BJ (cell line): ENCODE measurements at regions not wholly inside any gene's neighbourhood (a gene's known extent, or its start where the extent isn't known, plus 50 kb on each side); places are given as distances from the start of the nearest gene placed in this dataset.
A peak's percentile ranks its signal among the peaks of the same experiment; 100 is the strongest.

Source experiments
- CTCF ChIA-PET: fragments of 350-600 bp; formaldehyde crosslinking; extraction: SDS; loops from one replicate; lab custom pipeline; 2021; ENCODE audit warnings: antibody characterized with exemption, inconsistent platforms; lab: Yijun Ruan, JAX
- POLR2A ChIA-PET: fragments of 300-600 bp; sonication (Branson Sonifier 250); formaldehyde crosslinking; extraction: SDS; loops from one replicate; lab custom pipeline; 2021; ENCODE audit warnings: antibody characterized with exemption; lab: Charles Lee
- DNase-seq: peaks from one replicate; pipeline ENCODE4 v3.0.0-alpha.2; 2011; ENCODE audit warnings: low read depth
- H3K27me3 ChIP-seq: 2 replicates; pipeline ENCODE4 v1.6.0; 2011; ENCODE audit warnings: low read length; ENCODE audit not compliant: control insufficient read depth, insufficient read depth
- H3K36me3 ChIP-seq: 2 replicates; pipeline ENCODE4 v1.5.1; 2011; ENCODE audit warnings: low read length; ENCODE audit not compliant: control insufficient read depth, insufficient read depth
- H3K4me3 ChIP-seq: 2 replicates; pipeline ENCODE4 v1.5.1; 2011; ENCODE audit warnings: low read depth, mild to moderate bottlenecking, control low read depth, low read length
- TF ChIP-seq, protein P1 (sequence below): IDR thresholded peaks from 2 replicates; pipeline ENCODE4 v1.5.1; 2011; ENCODE audit warnings: low read depth, mild to moderate bottlenecking, control low read depth, inconsistent platforms, low read length, moderate library complexity; ENCODE audit not compliant: insufficient read depth

DNA sequence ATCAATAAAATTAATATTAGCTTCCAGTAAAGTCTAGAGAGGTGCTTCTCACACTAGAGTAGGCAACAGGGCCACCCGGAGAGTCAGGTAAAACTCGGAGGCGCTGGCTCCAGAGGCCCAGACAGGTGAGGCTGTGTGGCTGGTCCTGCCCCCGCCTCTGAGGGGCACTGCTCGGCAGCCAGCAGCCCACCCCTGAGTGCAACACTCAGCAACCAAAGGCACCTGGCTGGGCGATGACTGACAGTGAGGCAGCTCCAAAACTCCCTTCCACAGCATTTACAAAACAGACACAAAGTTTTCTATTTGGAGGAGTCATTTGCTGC is 138.8 kb upstream of the ID2 start:
- ChIA-PET POLR2A (no interaction called here), CTCF (interaction anchor here (0.9 kb wide), 1 partner anchor 100 kb away, joined by 3 read pairs; no protein-coding TSS in a partner anchor)
- no peak overlapping the region for H3K4me3 ChIP-seq

DNA sequence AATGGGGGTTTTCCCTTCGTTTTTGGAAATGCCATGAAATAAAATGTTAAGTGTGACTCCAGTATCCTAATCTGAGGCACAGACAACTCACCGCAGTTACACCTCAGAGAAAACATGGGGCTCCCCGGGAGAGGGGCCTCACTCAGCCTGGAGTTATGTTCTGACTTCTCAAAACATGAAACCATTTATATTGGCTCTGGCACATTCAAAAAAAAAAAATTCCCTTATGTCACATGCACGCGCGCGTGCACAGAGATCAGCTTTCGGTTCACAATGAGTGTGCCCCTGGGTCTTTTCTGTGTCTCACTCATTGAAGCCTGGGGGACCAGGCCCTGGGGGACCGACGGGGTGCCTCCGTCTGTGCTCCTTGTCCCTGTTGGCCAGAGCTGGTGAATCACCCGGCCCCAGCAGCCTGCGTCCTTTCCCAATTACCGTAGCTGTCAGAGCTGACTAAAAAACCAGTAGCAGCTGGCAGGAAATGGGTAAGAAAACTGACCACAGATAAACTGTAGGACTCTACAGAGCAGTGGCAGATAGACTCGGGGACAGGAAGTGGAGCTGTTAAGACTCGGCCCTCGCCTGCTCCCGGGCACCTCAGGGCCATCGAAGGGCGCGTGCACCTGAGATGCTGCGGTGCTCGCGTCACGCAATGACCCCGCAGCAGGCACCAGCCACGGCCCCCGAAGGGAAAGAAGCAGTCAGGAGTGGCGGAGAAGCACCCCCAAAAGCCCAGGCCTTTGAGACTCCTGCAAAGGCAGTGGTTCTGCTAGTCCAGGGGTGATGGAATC is 138.3 kb upstream of the ID2 start:
- peaks cover 1% of the 10 kb centered on the region; the same call in 1 of the 2 replicates for H3K27me3 ChIP-seq
- peak; percentile 36 for DNase-seq
- POLR2A ChIA-PET, result interaction anchor here (0.7 kb wide), 1 partner anchor 141 kb away, joined by 4 read pairs; no protein-coding TSS in a partner anchor
- no peak overlapping the region for H3K4me3 ChIP-seq
- CTCF ChIA-PET, result interaction anchor here (0.9 kb wide), 1 partner anchor 100 kb away, joined by 3 read pairs; no protein-coding TSS in a partner anchor
- TF ChIP-seq, protein P1, sequence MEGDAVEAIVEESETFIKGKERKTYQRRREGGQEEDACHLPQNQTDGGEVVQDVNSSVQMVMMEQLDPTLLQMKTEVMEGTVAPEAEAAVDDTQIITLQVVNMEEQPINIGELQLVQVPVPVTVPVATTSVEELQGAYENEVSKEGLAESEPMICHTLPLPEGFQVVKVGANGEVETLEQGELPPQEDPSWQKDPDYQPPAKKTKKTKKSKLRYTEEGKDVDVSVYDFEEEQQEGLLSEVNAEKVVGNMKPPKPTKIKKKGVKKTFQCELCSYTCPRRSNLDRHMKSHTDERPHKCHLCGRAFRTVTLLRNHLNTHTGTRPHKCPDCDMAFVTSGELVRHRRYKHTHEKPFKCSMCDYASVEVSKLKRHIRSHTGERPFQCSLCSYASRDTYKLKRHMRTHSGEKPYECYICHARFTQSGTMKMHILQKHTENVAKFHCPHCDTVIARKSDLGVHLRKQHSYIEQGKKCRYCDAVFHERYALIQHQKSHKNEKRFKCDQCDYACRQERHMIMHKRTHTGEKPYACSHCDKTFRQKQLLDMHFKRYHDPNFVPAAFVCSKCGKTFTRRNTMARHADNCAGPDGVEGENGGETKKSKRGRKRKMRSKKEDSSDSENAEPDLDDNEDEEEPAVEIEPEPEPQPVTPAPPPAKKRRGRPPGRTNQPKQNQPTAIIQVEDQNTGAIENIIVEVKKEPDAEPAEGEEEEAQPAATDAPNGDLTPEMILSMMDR, result no peak
- no peaks in the 10 kb centered on the region for H3K36me3 ChIP-seq

More for the DNA sequence above, 138.8 kb upstream of the ID2 start:
- peaks cover 2% of the 10 kb centered on the region; the same call in 1 of the 2 replicates for H3K27me3 ChIP-seq
- TF ChIP-seq, protein P1, result no peak
- no peak for DNase-seq
- H3K36me3 ChIP-seq, result no peaks in the 10 kb centered on the region

DNA sequence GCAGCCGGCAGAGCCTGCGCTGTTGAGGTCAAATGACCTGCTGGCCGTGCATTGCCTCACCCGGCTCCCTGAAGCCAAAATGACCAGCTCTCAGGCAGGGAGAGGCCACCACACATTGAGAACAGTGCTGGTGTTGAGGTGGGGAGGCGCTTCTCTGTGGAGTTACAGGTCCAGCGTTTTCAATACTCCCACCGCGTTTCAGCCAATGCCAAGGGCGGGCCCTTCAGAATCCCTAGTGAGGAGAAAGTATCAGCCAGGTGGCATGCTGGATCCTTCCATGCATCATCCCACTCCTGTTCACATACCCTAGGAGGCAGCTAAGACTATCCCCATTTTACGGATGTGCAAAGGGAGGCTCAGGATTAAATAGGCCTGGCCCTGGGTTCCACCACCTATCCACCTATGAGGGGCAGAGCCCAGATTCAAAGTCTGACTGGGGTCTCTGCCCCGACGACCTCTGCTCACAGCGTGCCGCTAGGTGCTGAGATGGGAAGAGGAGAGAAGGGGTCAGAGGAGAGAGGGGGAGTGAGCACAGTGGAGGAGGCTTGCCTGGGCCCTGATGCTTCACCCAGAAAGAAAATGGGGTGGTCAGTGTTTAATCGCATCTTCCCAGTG is 137.6 kb upstream of the ID2 start:
- H3K27me3 ChIP-seq, result peaks cover 1% of the 10 kb centered on the region; the same call in 1 of the 2 replicates
- TF ChIP-seq, protein P1, result no peak
- DNase-seq, result no peak
- CTCF ChIA-PET, result interaction anchor here (0.9 kb wide), 1 partner anchor 99 kb away, joined by 3 read pairs; no protein-coding TSS in a partner anchor
- H3K36me3 ChIP-seq, result no peaks in the 10 kb centered on the region
- H3K4me3 ChIP-seq, result no peak overlapping the region
- POLR2A ChIA-PET, result interaction anchor here (0.6 to 0.7 kb wide), 2 partner anchors 59 to 140 kb away, joined by 4 to 7 read pairs; no protein-coding TSS in a partner anchor

DNA sequence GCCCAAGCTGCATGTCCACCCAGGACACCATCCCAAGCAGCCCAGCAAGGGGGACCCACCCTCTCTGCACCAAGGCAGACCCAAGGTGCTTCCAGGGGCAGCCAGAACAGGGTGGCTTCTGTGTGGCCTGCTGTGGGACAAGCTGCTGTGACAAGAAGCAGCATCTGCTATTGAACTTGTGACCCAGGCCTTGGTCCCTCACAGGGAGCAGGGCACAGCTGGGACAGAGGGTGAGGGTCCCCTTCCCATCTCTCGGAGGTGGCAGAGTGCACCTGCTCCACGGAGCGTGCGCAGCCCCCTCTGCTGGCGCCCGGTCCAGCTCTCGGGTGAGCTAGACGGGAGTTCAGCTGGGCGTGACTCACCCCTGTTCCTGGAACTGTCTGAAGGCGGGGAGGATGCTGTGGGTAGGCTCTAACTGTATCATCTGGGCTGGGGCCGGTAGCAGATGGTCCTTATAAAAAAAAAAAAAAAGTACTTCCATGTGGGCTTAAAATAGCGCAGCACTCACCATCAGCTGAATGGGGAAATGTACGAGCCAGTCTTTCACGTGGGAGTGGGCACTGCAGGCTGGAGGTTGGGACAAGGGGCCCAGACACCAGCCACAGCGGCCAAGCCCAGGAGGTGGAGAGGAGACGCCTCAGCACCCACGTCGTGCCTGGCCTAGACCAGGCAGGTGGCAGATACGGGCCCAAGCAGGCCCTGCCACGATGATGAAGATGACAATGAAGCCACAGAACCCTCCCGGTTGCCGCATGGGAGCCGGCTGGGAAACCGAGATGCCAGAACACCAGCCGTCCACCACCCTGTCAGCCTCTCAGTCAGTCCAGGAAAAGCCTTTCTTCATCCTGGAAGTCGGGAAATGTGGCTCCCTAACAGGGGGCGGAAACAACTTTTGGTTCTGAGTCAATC is 136.8 kb upstream of the ID2 start:
- CTCF ChIA-PET, result no interaction called here
- peak; percentile 73 for DNase-seq
- TF ChIP-seq, protein P1, result peak; percentile 67
- H3K27me3 ChIP-seq, result peaks cover 1% of the 10 kb centered on the region; the same call in 1 of the 2 replicates
- H3K4me3 ChIP-seq, result no peak overlapping the region
- POLR2A ChIA-PET, result interaction anchor here (0.6 kb wide), 2 partner anchors 58 to 134 kb away, joined by 5 to 7 read pairs; no protein-coding TSS in a partner anchor
- no peaks in the 10 kb centered on the region for H3K36me3 ChIP-seq
